HL-60/S4 treated with phorbol 12-myristate 13-acetate at 8.2 ng/mL for 4 days and 3 days (cell line): ENCODE measurements at regions not wholly inside any gene's neighbourhood (a gene's known extent, or its start where the extent isn't known, plus 50 kb on each side); places are given as distances from the start of the nearest gene placed in this dataset.

Experiments used
- in situ Hi-C: fragments of 300-500 bp; cut with MboI; formaldehyde crosslinking; loops from 2 replicates; pipeline ENCODE4 v1.15.0; 2022; ENCODE audit warnings: low sequenced_read_pairs

DNA sequence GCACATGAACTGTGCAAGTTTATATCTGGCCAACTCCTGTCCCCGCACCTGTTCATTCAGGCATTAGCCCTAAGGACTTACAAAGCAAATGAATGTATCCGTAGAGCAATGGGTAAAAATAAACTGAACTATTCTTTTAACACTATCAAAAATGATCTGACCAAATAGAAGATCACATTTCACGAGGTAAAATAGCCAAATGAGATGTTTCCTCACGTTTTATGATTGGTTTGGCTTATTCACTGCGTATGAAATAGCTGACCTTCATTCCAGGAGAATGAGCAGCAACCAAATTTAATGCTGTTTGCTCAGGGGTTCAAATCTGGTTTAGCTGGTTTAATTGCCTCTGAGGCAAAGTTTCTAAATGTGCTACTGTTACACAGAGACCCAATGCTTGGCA is 216.0 kb upstream of the EEA1 start:
- in situ Hi-C loops: no loop called here

DNA sequence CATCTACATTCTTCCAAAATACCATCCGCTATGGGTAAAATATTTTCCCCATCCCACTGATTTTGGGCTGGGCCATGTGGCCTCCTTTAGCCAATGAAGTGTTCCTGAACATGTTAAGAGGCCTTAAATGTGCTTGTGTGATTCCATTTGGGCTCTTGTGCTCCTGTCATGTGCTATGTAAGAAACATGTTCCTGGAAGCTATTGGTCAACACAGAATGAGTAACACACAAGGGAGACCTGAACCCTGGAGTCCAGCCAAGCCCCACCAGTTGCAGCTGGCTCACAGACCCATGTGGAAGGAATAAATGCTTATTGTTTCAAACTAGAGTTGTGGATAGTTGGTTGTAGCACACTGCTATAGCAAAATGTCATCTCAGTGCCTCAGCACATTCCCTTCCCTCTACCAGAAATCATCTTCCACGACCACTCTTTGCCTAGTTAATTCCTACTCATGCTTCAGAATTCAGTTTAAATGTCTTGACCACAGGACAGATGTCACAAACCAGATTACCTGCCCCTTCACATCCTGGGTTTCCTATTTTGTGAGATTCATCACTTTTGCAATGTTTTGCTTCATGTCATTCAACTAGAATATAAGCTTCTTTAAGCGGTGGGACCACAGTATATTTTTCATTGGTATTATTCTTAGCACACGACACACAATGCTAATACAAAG is 217.3 kb upstream of the EEA1 start:
- in situ Hi-C loops: no loop called here

DNA sequence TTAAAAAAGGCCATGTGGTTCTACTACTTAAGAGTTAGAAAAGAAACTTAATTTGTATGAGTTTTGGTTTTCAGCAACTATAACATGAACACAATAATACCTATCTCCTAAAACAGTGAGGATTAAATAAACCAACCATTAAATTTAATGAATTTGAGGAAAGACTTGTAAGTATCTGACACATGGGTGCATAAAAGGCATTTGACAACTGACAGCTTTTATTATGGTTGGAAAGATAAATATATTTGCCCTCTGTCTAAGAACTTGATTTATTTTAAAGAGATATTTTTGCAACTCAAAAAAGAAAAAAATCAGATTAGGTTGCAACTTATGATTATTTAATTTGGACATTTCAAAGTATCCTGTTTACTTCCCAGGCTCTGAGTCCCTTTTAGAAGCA is 217.9 kb upstream of the EEA1 start:
- in situ Hi-C loops: no loop called here

DNA sequence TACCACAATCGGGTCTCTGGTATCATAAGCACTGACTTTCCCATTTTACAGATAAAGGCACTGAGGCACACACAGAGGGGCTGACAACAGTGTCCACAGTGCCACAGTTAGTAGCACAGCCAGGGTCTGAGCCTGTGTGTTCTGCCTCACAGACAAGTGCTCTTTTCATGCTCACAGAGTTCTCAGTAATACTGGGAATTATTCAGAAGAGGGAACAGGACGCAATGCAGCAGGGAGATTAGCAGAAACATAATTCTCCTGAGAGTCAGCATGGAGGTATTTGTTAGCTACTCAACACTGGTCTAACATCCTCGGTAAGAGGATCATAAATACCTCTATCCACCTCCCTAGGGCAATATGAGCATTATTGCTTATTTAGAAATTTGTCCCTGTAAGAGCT is 219.3 kb upstream of the EEA1 start:
- in situ Hi-C loops: no loop called here

DNA sequence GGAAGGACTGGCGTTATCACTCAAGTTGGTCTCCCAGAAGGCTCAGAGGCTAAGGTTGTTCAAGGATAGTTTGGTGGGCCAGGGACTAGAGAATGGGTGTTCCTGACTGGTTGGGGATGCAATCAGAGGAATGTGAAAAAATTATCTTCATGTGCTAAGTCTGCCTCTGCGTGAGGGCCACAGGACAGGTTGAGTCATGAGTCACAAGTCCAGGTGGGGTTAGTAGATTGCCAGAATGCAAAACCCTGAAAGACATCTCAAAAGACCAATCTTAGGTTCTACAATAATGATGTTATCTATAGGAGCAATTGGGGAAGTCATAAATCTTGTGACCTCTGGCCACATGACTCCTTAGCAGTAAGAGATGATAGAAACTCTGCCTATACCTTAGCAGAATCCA is 220.1 kb upstream of the EEA1 start:
- in situ Hi-C loops: no loop called here

DNA sequence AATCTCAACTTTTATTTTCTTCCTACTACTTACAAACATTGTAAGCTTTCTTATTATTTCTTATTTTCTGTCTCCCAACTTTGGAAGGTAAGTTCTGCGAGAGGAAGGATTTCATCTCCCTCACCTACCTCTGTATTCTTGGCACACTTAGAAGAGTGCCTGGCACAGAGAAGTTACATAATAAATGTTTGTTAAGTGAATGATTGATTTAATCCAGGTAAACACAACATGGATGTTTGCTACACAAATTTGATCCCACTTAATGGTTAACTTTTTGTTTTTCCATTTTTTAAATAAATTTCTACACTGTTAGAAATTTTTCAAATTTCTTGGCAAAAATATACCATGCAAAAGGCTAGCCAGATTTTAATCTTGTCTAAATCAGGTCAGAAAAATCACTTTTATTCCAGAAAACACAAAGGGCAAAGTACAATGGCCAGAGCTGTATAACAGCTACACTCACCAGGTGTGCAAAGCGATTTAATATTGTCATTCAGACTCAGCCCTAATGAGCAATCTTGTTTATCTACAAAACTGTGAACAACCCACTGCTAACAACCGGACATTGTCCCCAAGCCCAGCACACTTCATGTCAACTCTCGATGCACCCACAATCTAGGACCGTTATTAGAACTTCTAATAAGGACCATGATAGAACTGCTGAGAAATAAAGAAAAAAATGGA is 222.1 kb upstream of the EEA1 start:
- in situ Hi-C loops: no loop called here

DNA sequence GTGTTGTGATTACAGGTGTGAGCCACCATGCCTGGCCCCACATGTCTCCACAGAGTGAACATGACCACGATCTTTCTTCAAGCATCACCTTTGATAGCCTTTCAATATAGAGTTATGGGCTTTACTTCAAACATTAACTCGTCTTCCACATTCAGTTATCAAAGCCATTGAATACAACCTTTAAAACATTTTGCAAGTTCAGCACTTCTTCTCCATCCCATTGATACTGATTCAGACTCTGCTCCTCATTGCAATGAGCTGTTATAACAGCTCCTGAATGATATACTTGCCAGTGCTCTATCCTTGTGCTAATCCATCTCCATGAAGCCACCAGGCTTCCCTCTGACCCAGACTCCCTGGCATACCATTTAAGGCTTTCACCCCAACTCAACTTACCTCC is 223.5 kb upstream of the EEA1 start:
- in situ Hi-C loops: no loop called here

DNA sequence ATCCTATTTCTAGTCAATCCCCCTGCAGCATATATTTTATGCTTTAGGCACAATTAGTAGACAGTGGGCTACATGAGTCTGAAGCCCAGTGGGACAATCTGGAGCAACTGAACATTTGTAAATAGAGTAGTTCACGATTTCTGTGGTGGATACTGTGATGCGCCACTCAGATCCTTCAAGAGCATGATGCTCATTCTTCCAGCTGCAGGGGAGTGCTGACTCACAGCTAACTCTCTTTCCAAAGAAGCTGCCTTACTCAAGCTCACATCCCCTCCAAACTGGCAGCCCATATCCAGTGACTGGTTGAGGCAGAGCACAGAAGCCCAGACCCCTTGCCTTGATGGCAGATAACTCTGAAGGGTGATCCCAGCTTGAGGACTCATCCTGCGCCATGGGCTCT is 224.2 kb upstream of the EEA1 start:
- in situ Hi-C loops: no loop called here

DNA sequence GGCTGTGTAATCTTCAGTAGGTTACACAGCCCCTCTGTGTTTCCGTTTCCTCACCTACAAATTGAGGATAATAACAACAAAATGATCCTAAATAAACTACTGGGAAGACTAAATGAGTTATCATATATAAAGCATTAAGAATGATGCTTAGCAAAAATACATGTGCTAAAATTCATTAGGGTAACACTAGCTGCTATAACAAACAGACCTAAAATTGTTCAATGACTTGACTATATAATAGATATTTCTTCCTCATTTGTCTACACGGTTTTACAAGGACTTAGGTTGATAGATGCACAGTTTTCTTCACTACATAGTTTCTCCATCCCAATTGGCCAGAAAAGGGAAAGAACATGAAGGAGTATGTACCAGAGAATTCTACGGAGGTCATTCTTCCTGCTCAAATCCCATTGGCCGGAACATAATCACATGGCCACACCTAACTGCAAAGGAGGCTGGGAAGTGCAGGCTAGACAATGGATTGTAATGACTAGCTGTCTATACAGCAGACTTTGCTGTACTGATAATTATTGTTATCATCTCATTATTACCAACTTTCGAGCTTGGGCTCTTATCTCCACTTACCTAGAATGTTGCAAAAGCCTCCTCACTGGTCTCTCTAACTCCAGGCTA is 223.5 kb upstream of the NUDT4 start:
- in situ Hi-C loops: no loop called here

DNA sequence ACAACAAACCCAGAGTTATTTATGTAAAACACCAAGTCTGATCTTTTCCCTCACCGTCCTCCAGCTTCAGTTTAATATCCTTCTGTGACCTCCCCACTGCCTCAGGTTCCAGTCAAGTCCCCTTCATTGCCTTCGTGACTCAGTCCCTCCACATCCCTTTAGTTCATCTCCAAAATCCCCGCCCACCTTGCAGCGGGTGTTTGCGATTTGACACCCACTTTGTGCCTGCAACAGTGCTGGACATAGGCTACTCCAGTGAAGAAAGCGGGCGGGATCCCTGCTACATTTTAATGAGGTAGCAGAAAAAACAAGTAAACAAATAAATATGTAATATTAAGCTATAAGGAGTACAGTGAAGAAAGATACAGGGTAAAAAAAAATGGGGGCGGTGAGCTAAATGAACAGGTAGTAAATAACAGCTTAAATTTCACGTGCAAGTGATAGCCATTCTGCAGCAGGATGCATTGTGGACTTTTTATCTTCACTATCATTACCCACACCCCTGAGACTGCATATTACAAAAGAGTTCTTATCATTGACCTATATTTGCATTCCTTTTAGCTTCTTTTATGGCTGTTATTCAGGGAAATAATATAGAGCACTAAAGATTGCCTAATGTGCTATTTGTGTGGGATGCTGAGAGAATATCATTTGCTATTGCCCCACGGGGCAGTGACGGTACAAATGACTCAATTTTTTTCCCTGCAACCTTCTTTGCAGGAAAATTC is 222.8 kb upstream of the NUDT4 start:
- in situ Hi-C loops: no loop called here

DNA sequence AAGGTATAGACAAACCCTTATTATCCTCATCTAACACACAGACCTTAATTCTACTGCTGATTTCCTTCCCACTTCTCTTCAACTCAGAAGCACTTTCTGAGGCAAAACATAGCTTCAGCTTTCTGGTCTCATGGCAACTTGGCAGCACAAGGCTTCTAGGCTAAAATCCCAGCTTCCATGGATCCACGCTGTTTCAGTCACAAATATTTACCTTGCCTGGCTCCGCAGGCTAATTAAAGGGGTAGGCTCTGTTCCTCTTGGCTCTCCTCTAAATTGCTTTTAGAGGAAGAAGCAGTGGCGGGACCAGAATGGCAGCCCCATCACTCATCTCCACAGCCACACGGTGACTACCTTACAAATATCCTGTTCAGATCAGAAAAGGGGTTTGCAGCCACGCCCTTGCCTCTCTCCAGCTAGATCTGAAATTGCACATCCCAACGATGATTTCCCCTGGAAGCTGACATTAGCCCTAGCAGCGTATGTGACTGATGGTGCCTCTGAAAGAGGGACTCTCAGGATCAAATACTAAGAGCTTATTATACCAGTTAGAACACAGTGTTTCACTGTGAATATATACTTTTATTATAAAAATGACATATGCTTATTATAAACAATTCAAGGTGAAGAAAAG is 221.5 kb upstream of the NUDT4 start:
- in situ Hi-C loops: no loop called here

DNA sequence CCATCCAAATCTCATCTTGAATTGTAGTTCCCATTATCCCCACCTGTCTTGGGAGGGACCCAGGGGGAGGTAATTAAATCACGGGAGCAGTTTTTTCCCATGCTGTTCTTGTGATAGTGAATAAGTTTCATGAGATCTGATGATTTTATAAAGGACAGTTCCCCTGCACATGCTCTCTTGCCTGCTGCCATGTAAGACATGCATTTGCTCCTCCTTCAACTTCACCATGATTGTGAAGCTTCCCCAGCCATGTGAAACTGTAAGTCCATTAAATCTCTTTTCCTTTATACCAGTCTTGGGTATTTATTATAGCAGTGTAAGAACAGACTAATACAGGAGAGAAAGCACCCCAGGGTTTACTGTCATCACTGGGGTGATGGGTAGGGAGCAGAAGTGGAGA is 220.4 kb upstream of the NUDT4 start:
- in situ Hi-C loops: no loop called here

DNA sequence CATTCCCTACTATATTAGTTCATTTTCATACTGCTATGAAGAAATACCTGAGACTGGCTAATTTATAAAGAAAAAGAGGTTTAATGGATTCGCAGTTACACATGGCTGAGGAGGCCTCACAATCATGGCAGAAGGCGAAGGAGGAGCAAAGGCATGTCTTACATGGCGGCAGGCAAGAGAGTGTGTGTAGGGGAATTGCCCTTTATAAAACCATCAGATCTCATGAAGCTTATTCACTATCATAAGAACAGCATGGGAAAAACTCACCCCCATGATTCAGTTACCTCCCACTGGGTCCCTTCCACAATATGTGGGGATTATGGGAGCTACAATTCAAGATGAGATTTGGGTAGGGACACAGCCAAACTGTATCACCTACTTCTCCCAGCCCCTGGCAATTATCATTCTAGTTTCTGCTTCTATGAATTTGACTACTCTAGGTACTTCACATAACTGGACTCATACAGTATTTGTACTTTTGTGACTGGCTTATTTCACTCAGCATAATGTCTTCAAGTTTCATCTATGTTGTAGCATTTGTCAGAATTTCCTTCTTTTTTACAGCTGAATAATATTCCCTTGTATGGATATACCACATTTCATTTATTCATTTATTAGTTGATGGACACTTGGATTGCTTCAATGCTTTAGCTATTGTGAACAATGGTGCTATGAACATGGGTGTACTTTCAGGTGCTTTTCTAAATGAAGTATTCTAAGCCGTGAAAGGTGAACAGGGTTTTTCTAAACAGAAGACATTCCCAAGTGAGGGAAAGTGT is 219.5 kb upstream of the NUDT4 start:
- in situ Hi-C loops: no loop called here

DNA sequence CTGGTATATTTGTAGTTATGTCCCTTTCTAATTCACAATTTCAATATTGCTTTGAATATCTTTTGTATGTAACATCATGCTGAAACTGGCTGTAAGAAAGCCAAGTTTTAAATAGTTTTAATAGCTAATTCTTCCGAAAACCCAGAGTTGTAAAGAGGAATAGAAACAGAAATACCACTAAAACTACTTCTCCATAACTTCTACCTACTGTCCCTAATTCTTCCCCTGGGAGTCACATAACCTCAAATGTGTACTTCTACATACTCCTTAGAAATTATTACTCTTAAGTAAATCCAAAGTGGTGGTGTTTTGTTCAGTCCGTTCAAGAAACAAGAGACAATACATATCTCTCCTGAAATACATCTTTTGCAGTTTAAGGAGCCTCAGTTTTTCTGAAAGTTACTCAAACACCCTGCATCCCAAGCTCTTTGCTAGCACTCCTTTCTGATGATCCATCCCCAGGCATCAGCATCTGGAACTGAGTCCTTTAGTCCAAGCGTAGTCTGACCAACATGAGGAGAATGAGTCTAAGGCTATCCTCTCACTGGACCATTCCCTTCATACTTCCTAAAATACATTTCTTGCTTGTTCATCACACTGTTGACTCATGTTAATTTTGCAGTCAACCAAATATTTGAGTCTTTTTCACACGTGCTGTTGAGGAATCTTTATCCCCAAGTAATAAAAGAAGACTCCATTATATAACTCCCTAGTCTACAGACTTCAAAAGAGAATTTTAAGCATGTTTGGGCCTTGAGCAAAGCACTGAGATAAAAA is 214.3 kb upstream of the NUDT4 start:
- in situ Hi-C loops: no loop called here

DNA sequence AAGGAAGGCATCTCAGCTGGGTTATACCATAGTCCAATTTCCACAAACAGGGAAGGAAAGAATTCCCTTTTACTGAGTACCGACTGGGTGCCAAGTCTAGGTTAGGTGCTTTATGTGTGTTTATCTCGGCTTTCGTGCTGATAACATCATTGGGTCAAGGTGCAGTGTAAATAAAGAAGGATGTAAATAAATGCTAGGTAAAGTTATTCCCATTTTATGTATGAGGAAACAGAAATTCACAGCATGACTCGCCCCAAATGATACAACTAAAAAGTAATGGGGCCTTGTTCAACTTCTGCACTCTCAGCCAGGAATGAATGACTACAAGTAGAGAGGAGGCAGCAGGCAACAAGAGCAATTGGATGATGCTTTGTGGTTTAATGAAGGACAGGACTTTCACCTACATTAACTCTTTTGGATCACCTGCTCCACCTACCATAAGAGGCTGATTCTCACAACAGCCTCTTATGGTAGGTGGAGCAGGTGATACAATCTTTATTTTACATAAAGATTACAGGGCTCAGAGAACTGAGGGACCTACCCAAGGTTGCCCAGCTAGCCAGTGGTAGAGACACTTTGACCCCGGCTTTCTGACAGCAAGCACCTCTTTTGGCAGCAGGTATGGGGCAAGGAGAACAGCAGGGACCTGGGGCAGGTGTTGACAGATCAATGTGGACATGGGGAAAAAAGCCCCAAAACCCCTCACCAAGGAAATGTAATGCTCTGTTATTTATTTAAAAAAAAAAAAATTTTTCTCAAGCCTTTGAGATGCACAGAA is 213.4 kb upstream of the NUDT4 start:
- in situ Hi-C loops: no loop called here

DNA sequence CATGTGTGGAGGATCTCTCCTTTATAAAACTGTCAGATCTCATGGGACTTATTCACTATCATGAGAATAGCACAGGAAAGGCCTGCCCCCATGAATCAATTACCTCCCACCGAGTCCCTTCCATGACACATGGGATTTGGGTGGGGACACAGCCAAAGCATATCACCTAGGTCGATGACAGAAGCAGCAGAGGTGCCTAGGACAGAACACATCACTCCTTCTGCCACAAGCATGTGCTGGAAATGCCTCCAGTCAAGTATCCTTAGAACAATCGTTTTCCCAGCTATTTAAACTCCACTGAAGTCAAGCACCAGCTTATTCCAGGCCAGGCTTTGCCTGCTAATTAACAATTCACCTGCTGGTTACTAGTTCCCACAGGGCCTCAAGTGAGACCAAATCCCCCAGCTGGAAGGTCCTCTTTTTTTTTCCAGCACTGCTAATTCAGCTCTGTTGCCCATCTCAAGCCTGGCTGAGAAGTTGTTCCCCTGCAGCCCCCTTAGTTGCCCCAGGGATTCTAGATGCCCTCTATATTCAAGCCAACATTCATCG is 212.3 kb upstream of the NUDT4 start:
- in situ Hi-C loops: no loop called here

DNA sequence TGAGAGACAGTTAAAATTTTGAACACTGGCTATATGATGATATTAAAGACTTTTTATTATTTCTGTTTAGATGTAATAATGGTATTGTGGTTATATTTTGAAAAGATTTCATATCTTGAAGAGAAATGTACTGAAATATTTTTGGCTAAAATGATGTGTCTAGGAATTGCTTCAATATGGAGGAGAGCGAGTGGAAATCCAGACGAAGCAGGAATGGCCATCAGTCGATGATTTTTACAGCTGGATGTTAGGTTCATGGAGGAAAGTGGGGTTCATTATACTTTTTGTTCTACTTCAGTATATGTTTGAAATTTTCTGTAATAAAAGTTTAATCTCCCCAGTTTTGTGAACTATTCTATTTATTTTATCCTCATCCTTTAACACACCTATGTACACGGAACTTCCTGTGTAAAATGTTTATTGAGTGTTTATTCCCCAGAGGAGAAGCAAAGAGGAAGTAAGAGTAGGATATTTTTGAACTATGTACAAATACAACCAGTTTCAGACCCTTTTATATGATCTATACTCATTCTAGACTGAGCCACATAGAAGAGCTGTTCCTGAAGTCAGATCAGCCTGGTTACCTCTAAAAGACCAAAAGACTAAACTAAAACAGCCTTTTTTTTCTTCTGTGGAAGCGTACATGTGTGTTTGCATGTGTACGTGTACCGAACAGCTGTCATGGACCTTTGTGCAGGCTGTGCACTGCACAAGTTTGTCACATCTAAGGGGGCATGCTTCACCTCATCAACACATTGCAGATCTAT is 211.0 kb upstream of the NUDT4 start:
- in situ Hi-C loops: no loop called here

DNA sequence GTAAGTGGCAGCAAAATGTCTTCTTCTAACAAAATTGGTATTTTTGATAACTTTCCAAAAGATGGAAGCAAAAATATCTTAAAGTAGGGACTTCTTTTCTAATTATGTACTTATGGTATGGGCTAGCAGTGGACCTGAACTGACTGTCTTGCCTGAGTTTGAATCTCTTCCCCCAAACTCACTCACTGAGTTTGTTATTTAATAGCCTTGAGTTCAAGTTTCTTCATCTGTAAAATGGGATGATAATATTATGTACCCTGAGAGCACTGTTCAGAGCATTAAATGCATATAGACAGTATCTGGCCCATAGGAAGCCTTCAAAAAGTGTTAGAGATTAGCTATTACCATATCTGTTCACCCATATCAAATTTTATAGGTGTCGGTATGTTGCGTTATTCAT is 210.4 kb upstream of the NUDT4 start:
- in situ Hi-C loops: no loop called here
